Naive thymus-derived CD4-positive, alpha-beta T cell (primary cell): ENCODE measurements at regions not wholly inside any gene's neighbourhood (a gene's known extent, or its start where the extent isn't known, plus 50 kb on each side); places are given as distances from the start of the nearest gene placed in this dataset.

Experiments used
- ATAC-seq: fragments of 150-1000 bp; cut with Tn5 transposase; 2 replicates; pipeline ENCODE4 v1.10.0; 2021; ENCODE audit warnings: mild to moderate bottlenecking, moderate library complexity
- CTCF ChIA-PET: fragments of 350-600 bp; sonication (Branson Sonifier 250); formaldehyde crosslinking; loops from one replicate; lab custom pipeline; 2021; ENCODE audit warnings: antibody characterized with exemption; lab: Charles Lee
- POLR2A ChIA-PET: fragments of 350-600 bp; sonication (Branson Sonifier 250); formaldehyde crosslinking; loops from one replicate; lab custom pipeline; 2021; ENCODE audit warnings: antibody characterized with exemption, inconsistent platforms; lab: Charles Lee
- DNase-seq, 9 donors: peaks; one replicate each; pipeline versions ENCODE4 v3.0.0 to v3.0.0-alpha.2; 2020 to 2022; ENCODE audit warnings: mixed read lengths in 1 of 9
- H3K27ac ChIP-seq: one replicate; pipeline ENCODE4 v1.7.0; 2013; ENCODE audit warnings: mild to moderate bottlenecking, low read depth, low read length, moderate library complexity
- H3K27me3 ChIP-seq, 2 donors: one replicate each; pipeline ENCODE4 v1.7.0; 2013; ENCODE audit warnings: low read length in 2 of 2, mild to moderate bottlenecking in 2 of 2, moderate library complexity in 2 of 2; ENCODE audit not compliant: control insufficient read depth in 2 of 2, insufficient read depth in 2 of 2
- H3K36me3 ChIP-seq, 3 experiments: 1 replicate in 2 of 3; 2 replicates in 1 of 3; pipeline ENCODE4 v1.7.0; 2013; ENCODE audit warnings: low read length in 3 of 3, mild to moderate bottlenecking in 3 of 3, moderate library complexity in 1 of 3; ENCODE audit not compliant: insufficient read depth in 3 of 3, control insufficient read depth in 2 of 3
- H3K4me1 ChIP-seq, 2 donors: one replicate each; pipeline ENCODE4 v1.7.0; 2013; ENCODE audit warnings: low read length in 2 of 2, mild to moderate bottlenecking in 2 of 2, moderate library complexity in 1 of 2; ENCODE audit not compliant: control insufficient read depth in 2 of 2, insufficient read depth in 2 of 2
- H3K4me3 ChIP-seq: 2 replicates; pipeline ENCODE4 v1.7.0; 2013; ENCODE audit warnings: mild to moderate bottlenecking, low read length
- H3K9me3 ChIP-seq, 3 experiments: 1 replicate in 2 of 3; 2 replicates in 1 of 3; pipeline ENCODE4 v1.7.0; 2013; ENCODE audit warnings: low read length in 3 of 3; ENCODE audit not compliant: control insufficient read depth in 2 of 3
- H3K27ac Mint-ChIP-seq, 9 donors: one replicate each; pipeline ENCODE4 v1.8.0; 2020 to 2022; ENCODE audit warnings: mixed read lengths in 9 of 9, mild to moderate bottlenecking in 8 of 9, moderate library complexity in 5 of 9, inconsistent platforms in 2 of 9
- H3K27me3 Mint-ChIP-seq, 5 donors: one replicate each; pipeline ENCODE4 v1.8.0; 2021 to 2022; ENCODE audit warnings: mixed read lengths in 5 of 5, mild to moderate bottlenecking in 1 of 5
- H3K36me3 Mint-ChIP-seq, 5 donors: one replicate each; pipeline ENCODE4 v1.8.0; 2020 to 2022; ENCODE audit warnings: mixed read lengths in 5 of 5, mild to moderate bottlenecking in 3 of 5, inconsistent platforms in 1 of 5
- H3K4me1 Mint-ChIP-seq, 7 donors: one replicate each; pipeline ENCODE4 v1.8.0; 2020 to 2022; ENCODE audit warnings: mixed read lengths in 7 of 7, mild to moderate bottlenecking in 3 of 7, inconsistent platforms in 1 of 7
- H3K4me3 Mint-ChIP-seq, 10 donors: one replicate each; pipeline ENCODE4 v1.8.0; 2020 to 2022; ENCODE audit warnings: mild to moderate bottlenecking in 10 of 10, mixed read lengths in 10 of 10, moderate library complexity in 6 of 10, inconsistent platforms in 2 of 10
- H3K9me3 Mint-ChIP-seq, 11 donors: one replicate each; pipeline ENCODE4 v1.8.0; 2020 to 2022; ENCODE audit warnings: mixed read lengths in 11 of 11, mild to moderate bottlenecking in 4 of 11, inconsistent platforms in 1 of 11, moderate library complexity in 1 of 11
- intact Hi-C, 2 donors: fragments of 100-400 bp; cut with micrococcal nuclease; formaldehyde crosslinking; loops; one replicate each; pipeline ENCODE4 v1.15.1; 2023

DNA sequence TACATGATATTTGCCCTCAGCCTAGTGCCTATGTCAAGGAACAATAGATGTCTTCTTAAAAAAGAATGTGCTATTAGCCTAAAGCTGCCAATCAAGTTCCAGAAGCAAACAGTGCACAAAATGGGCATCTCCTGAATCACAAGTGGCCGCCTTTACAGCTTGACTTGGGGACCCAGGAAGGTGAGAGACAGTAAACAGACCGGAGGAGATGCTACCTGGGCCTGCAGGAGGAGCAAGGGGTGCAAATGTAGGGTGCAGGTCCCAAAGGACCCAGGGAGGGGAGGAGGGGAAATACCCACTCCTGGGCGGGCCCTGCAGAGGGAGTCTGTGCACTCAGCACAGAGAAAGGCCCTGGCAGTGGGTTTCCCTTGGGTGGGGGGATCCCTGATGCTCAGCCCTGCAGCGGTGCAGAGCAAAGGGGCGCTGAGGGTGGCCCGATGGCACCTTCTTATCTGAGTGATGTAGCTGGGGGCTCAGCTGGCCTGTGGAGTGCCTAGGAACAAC lies 147.7 kb downstream of the WDR11 start:
- H3K4me1 ChIP-seq: no peaks in the 10 kb centered on the region
- no peaks in the 10 kb centered on the region for H3K27me3 ChIP-seq
- H3K27ac ChIP-seq: no peak overlapping the region
- Mint-ChIP-seq H3K36me3 (no peaks in the 10 kb centered on the region), H3K27me3 (peaks cover 0 to 21% (median 5%) of the 10 kb centered on the region in 5 donors), H3K4me1 (peaks cover 0 to 1% (median 0%) of the 10 kb centered on the region in 7 donors), H3K27ac (no peak overlapping the region), H3K4me3 (no peak overlapping the region), H3K9me3 (peaks cover under 1 to 32% (median 6%) of the 10 kb centered on the region in 11 donors)
- H3K9me3 ChIP-seq: no peaks in the 10 kb centered on the region
- ATAC-seq (no peak), DNase-seq (no peak)
- ChIA-PET CTCF (no interaction called here), POLR2A (no interaction called here)
- intact Hi-C loops: no loop called here
- no peaks in the 10 kb centered on the region for H3K36me3 ChIP-seq
- no peak overlapping the region for H3K4me3 ChIP-seq

DNA sequence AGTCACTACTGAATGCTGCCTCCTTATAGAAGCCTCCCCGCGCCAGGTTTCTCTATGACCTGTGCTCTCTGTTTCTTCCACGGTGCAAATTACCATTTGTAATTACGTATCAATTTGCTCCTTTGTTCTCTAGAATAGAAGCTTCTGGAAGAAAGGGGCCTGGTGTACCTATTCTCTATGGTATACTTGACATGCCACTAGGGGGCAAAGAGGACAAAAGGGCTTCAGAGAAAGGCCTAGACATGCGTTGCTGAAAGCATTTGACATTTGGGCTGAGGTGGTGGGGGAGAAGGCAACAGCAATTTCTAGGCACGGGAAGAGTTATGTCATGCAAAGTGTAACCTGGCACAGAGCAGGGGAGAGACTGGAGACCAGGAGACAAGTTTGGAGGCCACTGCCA lies 148.7 kb downstream of the WDR11 start:
- no peak overlapping the region for H3K27ac ChIP-seq
- Mint-ChIP-seq H3K9me3 (peaks cover 10 to 32% (median 14%) of the 10 kb centered on the region in 11 donors), H3K27ac (no peak overlapping the region), H3K4me1 (peaks cover 0 to 1% (median 0%) of the 10 kb centered on the region in 7 donors), H3K27me3 (peaks cover 0 to 21% (median 5%) of the 10 kb centered on the region in 5 donors), H3K4me3 (no peak overlapping the region), H3K36me3 (no peaks in the 10 kb centered on the region)
- intact Hi-C loops: no loop called here
- H3K27me3 ChIP-seq: no peaks in the 10 kb centered on the region
- no peak for DNase-seq
- CTCF ChIA-PET: no interaction called here
- H3K4me1 ChIP-seq: no peaks in the 10 kb centered on the region
- H3K9me3 ChIP-seq: no peaks in the 10 kb centered on the region
- H3K4me3 ChIP-seq: no peak overlapping the region
- no peaks in the 10 kb centered on the region for H3K36me3 ChIP-seq
- POLR2A ChIA-PET: no interaction called here
- ATAC-seq: no peak

- intact Hi-C loops: no loop called here
- POLR2A ChIA-PET: no interaction called here
- Mint-ChIP-seq H3K27me3 (peaks cover 0 to 14% (median 0%) of the 10 kb centered on the region in 5 donors), H3K27ac (no peak overlapping the region), H3K9me3 (peaks cover 14 to 48% (median 23%) of the 10 kb centered on the region in 11 donors), H3K4me1 (peaks cover 0 to 1% (median 0%) of the 10 kb centered on the region in 7 donors), H3K36me3 (no peaks in the 10 kb centered on the region), H3K4me3 (no peak overlapping the region)
- Histone ChIP-seq H3K9me3 (peaks cover 0 to 19% (median 0%) of the 10 kb centered on the region in 3 experiments), H3K4me3 (no peak overlapping the region), H3K27me3 (no peaks in the 10 kb centered on the region), H3K4me1 (no peaks in the 10 kb centered on the region), H3K27ac (no peak overlapping the region), H3K36me3 (no peaks in the 10 kb centered on the region)
- DNase-seq (no peak), ATAC-seq (no peak)
- CTCF ChIA-PET: no interaction called here
Measured at GRCh38 chr10:121002586-121003205, 151.5 kb downstream of the WDR11 start.

DNA sequence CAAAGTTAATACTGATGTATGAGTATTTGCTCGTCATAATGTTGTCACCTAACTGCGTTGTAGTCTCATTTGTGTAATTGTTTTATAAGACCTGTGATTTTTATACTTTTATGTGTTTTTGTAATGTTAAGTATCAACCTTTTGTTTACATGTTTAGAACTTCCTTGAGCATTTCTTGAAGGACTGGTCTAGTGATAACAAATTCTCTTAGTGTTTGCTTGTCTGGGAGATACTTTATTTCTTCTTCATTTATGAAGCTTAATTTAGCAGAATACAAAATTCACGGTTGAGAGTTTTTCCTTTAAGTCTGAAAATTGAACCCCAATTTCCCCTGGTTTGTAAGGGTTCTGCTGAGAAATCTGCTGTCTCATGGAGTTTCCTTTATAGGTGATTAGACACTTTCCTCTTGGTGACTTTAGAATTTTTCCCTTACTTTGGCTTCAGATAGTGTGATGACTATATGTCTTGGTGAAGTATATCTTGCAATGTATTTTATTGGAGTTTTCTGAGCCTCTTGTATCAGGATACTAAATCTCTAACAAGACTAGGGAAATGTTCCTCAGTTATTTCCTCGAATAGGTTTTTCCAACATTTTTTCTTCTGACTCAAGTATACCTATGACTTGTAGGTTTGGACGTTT lies 154.9 kb downstream of the WDR11 start:
- H3K27ac Mint-ChIP-seq: no peak overlapping the region
- no peak overlapping the region for H3K4me3 Mint-ChIP-seq
- H3K4me1 Mint-ChIP-seq: peaks cover 0 to 1% (median 0%) of the 10 kb centered on the region in 7 donors
- Histone ChIP-seq H3K27ac (no peak overlapping the region), H3K9me3 (peaks cover 0 to 19% (median 0%) of the 10 kb centered on the region in 3 experiments), H3K4me3 (no peak overlapping the region), H3K4me1 (no peaks in the 10 kb centered on the region), H3K27me3 (no peaks in the 10 kb centered on the region), H3K36me3 (no peaks in the 10 kb centered on the region)
- H3K36me3 Mint-ChIP-seq: no peaks in the 10 kb centered on the region
- ChIA-PET POLR2A (no interaction called here), CTCF (no interaction called here)
- no peak for DNase-seq
- intact Hi-C loops: no loop called here
- no peak for ATAC-seq
- no peaks in the 10 kb centered on the region for H3K27me3 Mint-ChIP-seq
- peaks cover 11 to 53% (median 25%) of the 10 kb centered on the region in 11 donors for H3K9me3 Mint-ChIP-seq

DNA sequence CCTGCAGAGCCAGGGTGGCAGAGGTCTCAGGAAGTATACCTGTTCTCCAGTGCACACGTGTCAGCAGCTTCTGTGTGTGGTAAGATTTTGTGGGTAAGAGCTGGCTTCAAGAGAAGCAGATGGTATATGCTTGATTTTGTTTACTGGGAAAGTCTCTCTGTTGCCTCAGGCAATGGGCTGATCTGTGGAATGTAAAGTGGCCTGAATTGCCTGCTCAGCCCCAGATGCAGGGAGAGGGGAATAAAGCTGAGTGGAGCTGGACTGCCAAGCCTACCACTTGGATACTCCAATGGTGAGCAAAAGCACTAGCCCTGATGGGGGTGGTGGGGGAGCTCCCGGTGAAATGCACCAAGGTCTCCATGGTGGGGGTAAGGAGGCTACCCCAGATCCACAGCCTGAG lies 156.1 kb downstream of the WDR11 start:
- no peaks in the 10 kb centered on the region for H3K36me3 ChIP-seq
- Mint-ChIP-seq H3K27me3 (peaks cover 0 to 12% (median 0%) of the 10 kb centered on the region in 5 donors), H3K36me3 (peaks cover 0 to 3% (median 0%) of the 10 kb centered on the region in 5 donors), H3K4me1 (no peaks in the 10 kb centered on the region), H3K27ac (no peak overlapping the region), H3K9me3 (peaks cover 10 to 59% (median 28%) of the 10 kb centered on the region in 11 donors), H3K4me3 (no peak overlapping the region)
- ATAC-seq (no peak), DNase-seq (no peak)
- intact Hi-C loops: no loop called here
- no peak overlapping the region for H3K4me3 ChIP-seq
- H3K4me1 ChIP-seq: no peaks in the 10 kb centered on the region
- no peaks in the 10 kb centered on the region for H3K27me3 ChIP-seq
- ChIA-PET CTCF (no interaction called here), POLR2A (no interaction called here)
- no peak overlapping the region for H3K27ac ChIP-seq
- H3K9me3 ChIP-seq: peaks cover 0 to 19% (median 0%) of the 10 kb centered on the region in 3 experiments

GRCh38 chr10:121015916-121016315 lies 164.8 kb downstream of the WDR11 start:
- ChIA-PET CTCF (no interaction called here), POLR2A (no interaction called here)
- Histone ChIP-seq H3K27ac (no peak overlapping the region), H3K27me3 (no peaks in the 10 kb centered on the region), H3K36me3 (no peaks in the 10 kb centered on the region), H3K4me3 (no peak overlapping the region), H3K4me1 (no peaks in the 10 kb centered on the region), H3K9me3 (no peaks in the 10 kb centered on the region)
- H3K4me1 Mint-ChIP-seq: peaks cover 0 to 2% (median 0%) of the 10 kb centered on the region in 7 donors
- intact Hi-C loops: no loop called here
- H3K36me3 Mint-ChIP-seq: peaks cover 0 to 3% (median 0%) of the 10 kb centered on the region in 5 donors
- ATAC-seq (no peak), DNase-seq (no peak)
- peaks cover 0 to 53% (median 10%) of the 10 kb centered on the region in 11 donors for H3K9me3 Mint-ChIP-seq
- no peak overlapping the region for H3K4me3 Mint-ChIP-seq
- no peak overlapping the region for H3K27ac Mint-ChIP-seq
- H3K27me3 Mint-ChIP-seq: peaks cover 0 to 17% (median 3%) of the 10 kb centered on the region in 5 donors
